ENCODE measurements at regions not wholly inside any gene's neighbourhood (a gene's known extent, or its start where the extent isn't known, plus 50 kb on each side); places are given as distances from the start of the nearest gene placed in this dataset.

- ChIA-PET POLR2A (ENCODE audit: low non-redundant PET) (no interaction called here), CTCF (no interaction called here)
- Histone ChIP-seq H3K4me3 (ENCODE audit: low read depth, low read length, poor library complexity, severe bottlenecking) (no peak overlapping the region), H3K9me3 (ENCODE audit: low read depth, low read length, poor library complexity, severe bottlenecking) (no peaks in the 10 kb centered on the region), H3K27me3 (replicated peaks; ENCODE audit: insufficient read depth, low read depth, low read length, poor library complexity) (no peaks in the 10 kb centered on the region), H3K27ac (ENCODE audit: low read depth, low read length, poor library complexity, severe bottlenecking) (no peak overlapping the region), H3K36me3 (ENCODE audit: insufficient read depth, low read length, poor library complexity, severe bottlenecking) (no peaks in the 10 kb centered on the region), H3K4me1 (ENCODE audit: insufficient read depth, low read length, poor library complexity, severe bottlenecking) (peaks cover 6% of the 10 kb centered on the region)
- intact Hi-C loops (cut with micrococcal nuclease; ENCODE audit: unreplicated experiment) = no loop called here
- no peak for DNase-seq (ENCODE audit: low spot score)
- TF ChIP-seq EZH2 (IDR thresholded peaks at IDR 0.05; ENCODE audit: borderline replicate concordance, low read depth, low read length, poor library complexity, severe bottlenecking) (no peak), CTCF (conservative IDR thresholded peaks at IDR 0.05; ENCODE audit: low read depth, low read length) (no peak)
- no TSS peak for BruUV-seq (replicated peaks)
Measured at GRCh38 chr2:8484502-8485283, 197.2 kb upstream of the ID2 start.

GRCh38 chr2:8485736-8486135 lies 196.1 kb upstream of the ID2 start:
- DNase-seq (ENCODE audit: low spot score) = no peak
- H3K27ac ChIP-seq (ENCODE audit: low read depth, low read length, poor library complexity, severe bottlenecking) = no peak overlapping the region
- TF ChIP-seq EZH2 (IDR thresholded peaks at IDR 0.05; ENCODE audit: borderline replicate concordance, low read depth, low read length, poor library complexity, severe bottlenecking) (no peak), CTCF (conservative IDR thresholded peaks at IDR 0.05; ENCODE audit: low read depth, low read length) (no peak)
- no peaks in the 10 kb centered on the region for H3K36me3 ChIP-seq (ENCODE audit: insufficient read depth, low read length, poor library complexity, severe bottlenecking)
- H3K27me3 ChIP-seq (replicated peaks; ENCODE audit: insufficient read depth, low read depth, low read length, poor library complexity) = no peaks in the 10 kb centered on the region
- no peak overlapping the region for H3K4me3 ChIP-seq (ENCODE audit: low read depth, low read length, poor library complexity, severe bottlenecking)
- BruUV-seq (replicated peaks) = no TSS peak
- POLR2A ChIA-PET (ENCODE audit: low non-redundant PET) = interaction anchor here (0.6 kb wide), 1 partner anchor 87 kb away, joined by 3 read pairs; no protein-coding TSS in a partner anchor
- CTCF ChIA-PET = no interaction called here
- intact Hi-C loops (cut with micrococcal nuclease; ENCODE audit: unreplicated experiment) = no loop called here
- H3K9me3 ChIP-seq (ENCODE audit: low read depth, low read length, poor library complexity, severe bottlenecking) = no peaks in the 10 kb centered on the region
- peaks cover 8% of the 10 kb centered on the region for H3K4me1 ChIP-seq (ENCODE audit: insufficient read depth, low read length, poor library complexity, severe bottlenecking)

- ChIA-PET CTCF (no interaction called here), POLR2A (ENCODE audit: low non-redundant PET) (interaction anchor here (0.6 kb wide), 1 partner anchor 86 kb away, joined by 3 read pairs; no protein-coding TSS in a partner anchor)
- Histone ChIP-seq H3K9me3 (ENCODE audit: low read depth, low read length, poor library complexity, severe bottlenecking) (no peaks in the 10 kb centered on the region), H3K27me3 (replicated peaks; ENCODE audit: insufficient read depth, low read depth, low read length, poor library complexity) (no peaks in the 10 kb centered on the region), H3K4me3 (ENCODE audit: low read depth, low read length, poor library complexity, severe bottlenecking) (no peak overlapping the region), H3K27ac (ENCODE audit: low read depth, low read length, poor library complexity, severe bottlenecking) (no peak overlapping the region), H3K4me1 (ENCODE audit: insufficient read depth, low read length, poor library complexity, severe bottlenecking) (peaks cover 13% of the 10 kb centered on the region), H3K36me3 (ENCODE audit: insufficient read depth, low read length, poor library complexity, severe bottlenecking) (no peaks in the 10 kb centered on the region)
- no peak for DNase-seq (ENCODE audit: low spot score)
- intact Hi-C loops (cut with micrococcal nuclease; ENCODE audit: unreplicated experiment) = no loop called here
- TF ChIP-seq EZH2 (IDR thresholded peaks at IDR 0.05; ENCODE audit: borderline replicate concordance, low read depth, low read length, poor library complexity, severe bottlenecking) (no peak), CTCF (conservative IDR thresholded peaks at IDR 0.05; ENCODE audit: low read depth, low read length) (no peak)
- BruUV-seq (replicated peaks) = no TSS peak
Measured at GRCh38 chr2:8486141-8486540, 195.7 kb upstream of the ID2 start.
